Left cardiac atrium (tissue), 4 donors: ENCODE measurements at regions not wholly inside any gene's neighbourhood (a gene's known extent, or its start where the extent isn't known, plus 50 kb on each side); places are given as distances from the start of the nearest gene placed in this dataset.
"Not testable (repeated sequence)": the region's sequence is repeated elsewhere in the genome, so short reads cannot be mapped to it uniquely, and the experiment has no call there.

Experiments used
- ATAC-seq, 2 donors: fragments of 200-7000 bp; cut with Tn5 transposase; one replicate each; pipeline ENCODE4 v1.9.1; 2020; ENCODE audit warnings: mild to moderate bottlenecking in 2 of 2, moderate library complexity in 2 of 2
- DNase-seq: peaks from one replicate; pipeline ENCODE4 v3.0.0-alpha.2; 2020
- intact Hi-C, 2 donors: fragments of 100-400 bp; cut with DNase I; formaldehyde crosslinking; loops; one replicate each; pipeline versions ENCODE4 v1.14.1 to v1.15.1; 2022 to 2023
- donor health status: DM: no; HTN: yes; CAD: no.
- donor health status: DM: no; HTN: yes; CAD: no; lungs with severe emphysema.
- donor health status: DM: yes; HTN: yes; CAD: no.
- donor health status: Dilated cardiomyopathy.

DNA sequence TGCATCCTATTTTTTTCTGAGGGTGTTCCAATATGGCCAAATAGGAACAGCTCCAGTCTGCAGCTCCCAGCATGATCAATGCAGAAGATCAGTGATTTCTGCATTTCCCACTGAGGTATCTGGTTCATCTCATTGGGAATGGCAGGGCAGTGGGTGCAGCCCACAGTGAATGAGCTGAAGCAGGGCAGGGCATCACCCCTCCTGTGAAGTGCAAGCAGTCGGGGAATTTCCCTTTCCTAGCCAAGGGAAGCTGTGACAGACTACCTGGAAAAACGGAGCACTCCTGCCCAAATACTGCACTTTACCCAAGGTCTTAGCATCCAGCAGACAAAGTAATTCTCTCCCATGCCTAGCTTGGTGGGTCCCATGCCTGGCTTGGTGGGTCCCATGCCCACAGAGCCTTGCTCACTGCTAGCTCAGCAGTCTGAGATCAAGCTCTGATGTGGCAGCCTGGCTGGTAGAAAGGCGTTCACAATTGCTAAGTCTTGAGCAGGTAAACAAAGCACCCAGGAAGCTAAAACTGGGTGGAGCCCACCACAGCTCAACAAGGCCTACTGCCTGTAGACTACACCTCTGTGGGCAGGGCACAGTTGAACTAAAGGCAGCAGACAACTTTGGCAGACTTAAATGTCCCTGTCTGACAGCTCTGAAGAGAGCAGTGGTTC is 352.0 kb downstream of the CDY1B start:
- ATAC-seq, intact Hi-C loops: not testable (repeated sequence)

DNA sequence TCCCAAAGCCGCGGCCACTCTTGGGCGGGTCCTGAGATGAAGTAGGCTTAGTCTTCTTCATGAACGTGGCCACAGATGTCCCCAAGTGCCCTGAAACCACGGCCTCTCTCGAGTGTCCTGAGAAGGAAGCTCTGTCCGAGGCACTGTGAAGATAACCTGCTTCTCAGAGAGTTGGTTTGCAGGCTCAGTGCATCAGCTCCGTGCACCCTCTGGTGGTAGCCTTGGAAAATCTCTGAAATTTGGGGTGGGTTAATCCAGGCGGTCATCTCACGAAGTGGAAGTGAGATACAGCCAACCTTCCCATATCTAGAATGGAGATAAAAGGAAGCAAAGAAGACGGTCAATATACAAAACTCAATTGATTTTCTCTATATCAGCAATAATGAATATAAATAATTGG is 365.9 kb downstream of the CDY1B start:
- DNase-seq, intact Hi-C loops, ATAC-seq: not testable (repeated sequence)

More for the DNA sequence above, 352.0 kb downstream of the CDY1B start:
- not testable (repeated sequence) for DNase-seq

DNA sequence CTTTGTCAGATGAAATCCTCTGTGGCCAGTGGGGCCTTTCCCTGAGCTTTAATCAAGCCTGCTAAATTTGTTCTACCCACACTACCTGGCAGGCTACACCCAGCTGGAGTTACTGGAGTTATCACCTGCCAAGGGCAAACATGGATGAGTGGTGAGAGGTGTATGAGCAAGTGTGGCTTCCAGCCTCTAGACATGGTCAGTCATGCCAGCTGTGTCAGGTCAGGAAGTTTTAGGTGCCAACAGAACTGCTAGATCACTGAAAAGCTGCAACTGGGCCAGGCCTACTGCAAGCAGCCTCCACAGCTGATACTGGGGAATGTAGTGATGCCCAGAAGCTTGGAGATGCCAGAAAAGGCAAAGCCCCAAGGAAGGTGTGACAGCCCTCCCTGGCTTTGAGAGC is 378.0 kb downstream of the CDY1B start:
- peak in 1 of 2 donors; percentile 37 for ATAC-seq
- DNase-seq, intact Hi-C loops: not testable (repeated sequence)

DNA sequence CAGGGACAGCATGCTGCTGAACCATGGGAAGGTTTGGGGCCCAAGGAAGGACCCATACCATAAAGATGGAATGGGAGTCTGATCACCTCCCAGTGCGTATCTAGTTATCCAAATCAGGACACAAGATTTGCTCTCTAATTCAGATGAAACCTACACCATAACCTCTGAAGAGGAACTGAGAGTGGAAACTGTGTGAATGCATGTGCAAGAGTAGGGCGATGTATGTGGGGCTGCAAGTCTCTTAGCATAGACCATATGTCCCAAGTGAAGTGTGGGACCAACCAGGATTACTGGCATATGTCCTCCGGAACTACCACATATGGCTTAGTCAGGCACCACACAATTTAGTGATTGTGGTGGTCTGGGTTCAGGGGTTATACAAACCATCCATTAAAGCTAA is 403.0 kb downstream of the DAZ2 start:
- DNase-seq, intact Hi-C loops, ATAC-seq: not testable (repeated sequence)

DNA sequence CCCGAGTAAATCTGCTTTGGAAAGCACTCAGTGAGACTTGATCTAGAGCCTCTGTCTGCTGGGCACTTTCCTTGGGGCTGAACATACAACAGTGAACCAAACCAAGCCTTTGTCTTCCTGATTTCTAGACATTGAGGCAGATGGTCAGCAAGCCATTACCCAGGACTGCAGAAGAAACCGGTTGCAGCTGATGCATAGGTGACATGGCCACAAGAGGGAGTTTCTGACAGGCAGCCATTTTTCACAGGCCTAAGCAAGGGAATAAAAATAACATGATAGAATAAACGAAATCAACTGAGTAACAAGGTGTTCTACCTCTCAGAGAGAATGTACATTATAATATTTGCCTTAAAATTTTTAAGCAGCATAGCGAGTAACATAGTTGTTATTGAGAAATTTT is 391.1 kb downstream of the DAZ2 start:
- DNase-seq, ATAC-seq, intact Hi-C loops: not testable (repeated sequence)

DNA sequence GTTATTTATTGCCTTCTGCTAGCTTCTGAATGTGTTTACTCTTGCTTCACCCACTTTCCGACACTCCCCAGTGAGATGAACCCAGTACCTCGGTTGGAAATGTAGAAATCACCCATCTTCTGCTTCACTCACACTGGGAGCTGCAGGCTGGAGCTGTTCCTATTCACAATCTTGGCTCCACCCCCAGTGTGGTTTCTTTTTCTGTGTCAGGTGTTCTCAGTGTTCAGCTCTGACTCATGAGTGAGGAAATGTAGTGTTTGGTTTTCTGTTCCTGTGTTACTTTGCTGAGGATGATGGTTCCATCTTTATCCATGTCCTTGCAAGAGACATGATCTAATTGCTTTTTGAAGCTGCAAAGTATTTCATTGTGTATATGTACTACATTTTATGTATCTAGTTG is 377.2 kb downstream of the DAZ2 start:
- DNase-seq, intact Hi-C loops, ATAC-seq: not testable (repeated sequence)

DNA sequence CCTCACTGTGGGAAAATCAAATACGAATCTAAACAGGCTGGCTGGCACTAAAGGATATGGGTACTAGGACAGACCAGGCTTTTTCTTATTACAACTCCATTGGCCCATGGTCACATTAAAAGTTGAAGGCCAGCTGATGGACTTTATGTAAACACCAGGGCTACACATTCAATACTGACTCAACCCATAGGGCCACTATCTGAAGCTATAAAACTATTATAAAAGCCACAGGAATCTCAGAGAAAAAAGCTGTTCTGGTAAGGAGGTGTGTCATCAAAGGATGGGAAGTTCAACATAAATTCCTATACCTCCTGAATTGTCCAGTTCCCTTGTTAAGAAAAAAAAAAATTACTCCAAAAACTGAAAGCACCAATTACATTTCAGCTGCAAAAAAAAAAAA is 370.9 kb downstream of the DAZ2 start:
- DNase-seq, ATAC-seq, intact Hi-C loops: not testable (repeated sequence)

DNA sequence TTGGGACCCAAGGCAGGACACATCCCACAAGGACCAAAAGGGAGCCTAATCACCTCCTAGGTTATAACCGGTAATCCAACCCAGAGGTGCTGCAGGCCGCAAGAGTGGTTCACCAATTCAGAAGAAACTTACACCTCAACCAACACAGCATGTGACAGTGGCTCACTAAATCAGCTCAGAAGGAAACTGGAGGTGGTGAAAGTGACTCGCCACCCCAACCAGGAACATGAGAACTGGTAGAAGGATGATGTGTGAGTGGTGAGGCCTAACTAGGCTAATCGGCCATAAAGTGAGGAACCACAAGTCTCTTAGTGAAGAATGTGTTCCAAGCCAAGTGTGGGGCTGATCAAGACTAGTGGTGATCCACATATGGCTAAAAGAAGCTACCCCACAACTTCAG is 369.1 kb downstream of the DAZ2 start:
- intact Hi-C loops, ATAC-seq, DNase-seq: not testable (repeated sequence)
